GM21528 (cell line): ENCODE measurements at regions not wholly inside any gene's neighbourhood (a gene's known extent, or its start where the extent isn't known, plus 50 kb on each side); places are given as distances from the start of the nearest gene placed in this dataset.

Source experiments
- ATAC-seq: cut with Tn5 transposase; IDR thresholded peaks from one replicate; pipeline ENCODE4 v1.9.1; 2021; ENCODE audit warnings: mild to moderate bottlenecking, moderate library complexity; ENCODE audit not compliant: unreplicated experiment, low FRiP score

- no peak for ATAC-seq
Measured at GRCh38 chr4:81904121-81904520, 432.4 kb upstream of the RASGEF1B start.

GRCh38 chr4:81903212-81903611 is 431.5 kb upstream of the RASGEF1B start:
- no peak for ATAC-seq

GRCh38 chr4:81898862-81899504 is 427.3 kb upstream of the RASGEF1B start:
- ATAC-seq = no peak

GRCh38 chr4:81896936-81897335 is 425.2 kb upstream of the RASGEF1B start:
- no peak for ATAC-seq

GRCh38 chr4:81891005-81891996 is 419.6 kb upstream of the RASGEF1B start:
- no peak for ATAC-seq

GRCh38 chr4:81884986-81885385 is 413.3 kb upstream of the RASGEF1B start:
- no peak for ATAC-seq

GRCh38 chr4:81883530-81884450 is 412.1 kb upstream of the RASGEF1B start:
- ATAC-seq = no peak

- ATAC-seq = no peak
Measured at GRCh38 chr4:81883004-81883403, 411.3 kb upstream of the RASGEF1B start.

- ATAC-seq = no peak
Measured at GRCh38 chr4:81881855-81882621, 410.3 kb upstream of the RASGEF1B start.

- ATAC-seq = no peak
Measured at GRCh38 chr4:81876106-81876505, 404.4 kb upstream of the RASGEF1B start.

GRCh38 chr4:81874661-81875515 is 403.2 kb upstream of the RASGEF1B start:
- no peak for ATAC-seq

- no peak for ATAC-seq
Measured at GRCh38 chr4:81870275-81870674, 398.6 kb upstream of the RASGEF1B start.

- no peak for ATAC-seq
Measured at GRCh38 chr4:81860111-81860510, 388.4 kb upstream of the RASGEF1B start.

- ATAC-seq = no peak
Measured at GRCh38 chr4:81854406-81854805, 382.7 kb upstream of the RASGEF1B start.

GRCh38 chr4:81852031-81852715 is 380.5 kb upstream of the RASGEF1B start:
- ATAC-seq = no peak

GRCh38 chr4:81850701-81851100 is 379.0 kb upstream of the RASGEF1B start:
- no peak for ATAC-seq

- no peak for ATAC-seq
Measured at GRCh38 chr4:81845761-81846160, 374.1 kb upstream of the RASGEF1B start.

GRCh38 chr4:81845273-81845672 is 373.6 kb upstream of the RASGEF1B start:
- no peak for ATAC-seq
